A673 (cell line): ENCODE measurements at regions not wholly inside any gene's neighbourhood (a gene's known extent, or its start where the extent isn't known, plus 50 kb on each side); places are given as distances from the start of the nearest gene placed in this dataset.

ENCODE experiments used
- CTCF ChIP-seq: fragments of 300-800, 200-600 bp; sonication (generic); conservative IDR thresholded peaks from 2 replicates; pipeline ENCODE4 v1.5.1; 2017; ENCODE audit warnings: low read depth, mild to moderate bottlenecking, antibody characterized with exemption, low read length, moderate library complexity, mixed read lengths
- EZH2 ChIP-seq: fragments of 200-600 bp; sonication (generic); IDR thresholded peaks from 2 replicates; pipeline ENCODE4 v1.6.1; 2017; ENCODE audit warnings: borderline replicate concordance, low read depth, mild to moderate bottlenecking, mixed read lengths, antibody characterized with exemption, low read length; ENCODE audit not compliant: poor library complexity, severe bottlenecking

- TF ChIP-seq CTCF = no peak
- no peak for TF ChIP-seq EZH2
These were observed 850.0 kb upstream of the C9orf72 start for GRCh38 chr9:28423255-28423654.
